HEK293 (cell line): ENCODE measurements at regions not wholly inside any gene's neighbourhood (a gene's known extent, or its start where the extent isn't known, plus 50 kb on each side); places are given as distances from the start of the nearest gene placed in this dataset.

Experiments used
- CTCF ChIA-PET: fragments of 350-600 bp; formaldehyde crosslinking; extraction: SDS; loops from one replicate; lab custom pipeline; 2021; ENCODE audit warnings: antibody characterized with exemption; lab: Yijun Ruan, JAX
- POLR2A ChIA-PET: fragments of 300-600 bp; formaldehyde crosslinking; extraction: SDS; loops from one replicate; lab custom pipeline; 2020; ENCODE audit warnings: antibody characterized with exemption, inconsistent platforms; lab: Yijun Ruan, JAX
- H3K27ac ChIP-seq: fragments of 200-500 bp; sonication (Bioruptor generic); 2 replicates; pipeline ENCODE4 v1.5.1; 2014; ENCODE audit warnings: low read depth, low read length, control low read depth, inconsistent platforms; ENCODE audit errors: extremely low read depth
- H3K36me3 ChIP-seq, 2 experiments: fragments of 200-500 bp in 1 of 2; sonication (Bioruptor generic) in 1 of 2; 1 replicate in 1 of 2; 2 replicates in 1 of 2; pipeline ENCODE4 v1.5.1; 2014 to 2017; ENCODE audit warnings: inconsistent platforms in 2 of 2, low read length in 2 of 2; ENCODE audit not compliant: control insufficient read depth in 2 of 2, insufficient read depth in 1 of 2
- H3K4me1 ChIP-seq: fragments of 200-500 bp; sonication (Bioruptor generic); 2 replicates; pipeline ENCODE4 v1.5.1; 2014; ENCODE audit warnings: mild to moderate bottlenecking, low read length, inconsistent platforms; ENCODE audit not compliant: control insufficient read depth, insufficient read depth
- H3K4me3 ChIP-seq: 2 replicates; pipeline ENCODE4 v1.5.1; 2011; ENCODE audit warnings: low read depth, mild to moderate bottlenecking, control low read depth, low read length, moderate library complexity
- H3K9me3 ChIP-seq: fragments of 200-500 bp; sonication (Bioruptor generic); 2 replicates; pipeline ENCODE4 v1.5.1; 2014; ENCODE audit warnings: low read depth, low read length, inconsistent platforms; ENCODE audit not compliant: control insufficient read depth, insufficient read depth
- HOXC10 ChIP-seq: sonication (generic); formaldehyde crosslinking; IDR thresholded peaks from 2 replicates; pipeline ENCODE4 v1.8.1; 2023; ENCODE audit warnings: mild to moderate bottlenecking, missing genetic modification reagents
- SCRT1 ChIP-seq: fragments of 450-650 bp; formaldehyde crosslinking; IDR thresholded peaks from 2 replicates; pipeline ENCODE4 v1.5.1; 2016; ENCODE audit warnings: missing biosample characterization, missing genetic modification characterization, borderline replicate concordance
- TRIM28 ChIP-seq: IDR thresholded peaks from 2 replicates; pipeline ENCODE4 v1.6.1; 2011; ENCODE audit warnings: low read length, control low read depth, borderline replicate concordance
- ZBTB7A ChIP-seq: fragments of 450-650 bp; formaldehyde crosslinking; IDR thresholded peaks from 2 replicates; pipeline ENCODE4 v1.5.1; 2016; ENCODE audit warnings: low read depth, missing biosample characterization, missing genetic modification characterization
- ZFHX2 ChIP-seq: fragments of 450-650 bp; formaldehyde crosslinking; conservative IDR thresholded peaks from 2 replicates; pipeline ENCODE4 v1.5.1; 2016; ENCODE audit warnings: missing biosample characterization, missing genetic modification characterization
- ZNF175 ChIP-seq: fragments of 450-650 bp; formaldehyde crosslinking; IDR thresholded peaks from 2 replicates; pipeline ENCODE4 v1.5.1; 2016; ENCODE audit warnings: missing biosample characterization, missing genetic modification characterization
- ZNF266 ChIP-seq: fragments of 450-650 bp; formaldehyde crosslinking; IDR thresholded peaks from 2 replicates; pipeline ENCODE4 v1.5.1; 2016; ENCODE audit warnings: missing biosample characterization, missing genetic modification characterization, low read depth
- ZNF394 ChIP-seq: fragments of 450-650 bp; formaldehyde crosslinking; IDR thresholded peaks from 2 replicates; pipeline ENCODE4 v1.5.1; 2016; ENCODE audit warnings: missing biosample characterization, missing genetic modification characterization, mild to moderate bottlenecking, moderate library complexity, borderline replicate concordance
- ZNF544 ChIP-seq: fragments of 450-650 bp; formaldehyde crosslinking; IDR thresholded peaks from 2 replicates; pipeline ENCODE4 v1.5.0; 2017; ENCODE audit warnings: missing biosample characterization, missing genetic modification characterization
- ZNF621 ChIP-seq: fragments of 450-650 bp; formaldehyde crosslinking; IDR thresholded peaks from 2 replicates; pipeline ENCODE4 v1.5.1; 2017; ENCODE audit warnings: missing biosample characterization, missing genetic modification characterization
- ZSCAN30 ChIP-seq: fragments of 450-650 bp; IDR thresholded peaks from 2 replicates; pipeline ENCODE4 v1.5.1; 2018; ENCODE audit warnings: missing biosample characterization, mild to moderate bottlenecking, missing genetic modification characterization, moderate library complexity
- TF ChIP-seq, protein P1 (sequence below): fragments of 450-650 bp; formaldehyde crosslinking; IDR thresholded peaks from 2 replicates; pipeline ENCODE4 v1.5.1; 2016; ENCODE audit warnings: missing biosample characterization, missing genetic modification characterization
- TF ChIP-seq, protein P2 (sequence below): fragments of 450-650 bp; formaldehyde crosslinking; IDR thresholded peaks from 2 replicates; pipeline ENCODE4 v1.5.1; 2016; ENCODE audit warnings: missing biosample characterization, missing genetic modification characterization
- TF ChIP-seq, protein P3 (sequence below): IDR thresholded peaks from 2 replicates; pipeline ENCODE4 v1.6.1; 2011; ENCODE audit warnings: mild to moderate bottlenecking, low read depth, low read length, borderline replicate concordance
- TF ChIP-seq, protein P4 (sequence below): fragments of 450-650 bp; formaldehyde crosslinking; IDR thresholded peaks from 2 replicates; pipeline ENCODE4 v1.5.1; 2016; ENCODE audit warnings: missing biosample characterization, missing genetic modification characterization
- TF ChIP-seq, protein P5 (sequence below): fragments of 450-650 bp; IDR thresholded peaks from 2 replicates; pipeline ENCODE4 v1.5.1; 2018; ENCODE audit warnings: missing biosample characterization, missing genetic modification characterization
- TF ChIP-seq, protein P6 (sequence below): fragments of 450-650 bp; formaldehyde crosslinking; IDR thresholded peaks from 2 replicates; pipeline ENCODE4 v1.5.1; 2016; ENCODE audit warnings: missing biosample characterization, missing genetic modification characterization

DNA sequence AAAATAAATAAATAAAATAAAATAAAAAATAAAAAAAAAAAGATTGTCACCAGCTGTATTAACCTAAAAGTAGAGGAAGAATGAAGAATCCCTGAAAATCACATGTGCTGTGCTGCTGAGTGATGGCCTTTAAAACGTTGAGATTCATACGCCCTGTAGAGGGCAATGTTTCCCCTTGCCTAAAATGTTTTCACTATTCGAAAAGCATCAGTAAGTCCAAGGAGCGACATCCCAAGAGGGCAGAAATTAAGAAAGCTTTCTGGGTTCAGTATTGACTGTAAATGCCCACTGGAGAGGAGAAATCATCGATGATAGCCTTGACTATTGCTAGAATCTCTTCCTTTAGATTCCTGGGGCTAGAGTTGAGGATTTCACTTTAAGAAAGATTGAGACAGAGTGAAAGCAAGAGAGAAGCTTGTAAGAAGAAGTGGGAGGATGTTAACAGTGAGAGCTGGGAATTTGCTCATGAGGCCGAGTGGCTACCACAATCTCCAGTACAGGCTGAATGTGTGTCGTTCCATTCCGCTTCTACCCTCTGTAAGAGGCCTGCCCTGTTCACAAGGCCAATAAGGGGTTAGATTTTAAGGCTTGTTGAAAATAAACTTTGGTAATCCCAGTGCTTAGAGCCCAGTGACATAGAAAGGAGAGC, 170.8 kb upstream of the FAM20A start (continued):
- TF ChIP-seq, protein P1, sequence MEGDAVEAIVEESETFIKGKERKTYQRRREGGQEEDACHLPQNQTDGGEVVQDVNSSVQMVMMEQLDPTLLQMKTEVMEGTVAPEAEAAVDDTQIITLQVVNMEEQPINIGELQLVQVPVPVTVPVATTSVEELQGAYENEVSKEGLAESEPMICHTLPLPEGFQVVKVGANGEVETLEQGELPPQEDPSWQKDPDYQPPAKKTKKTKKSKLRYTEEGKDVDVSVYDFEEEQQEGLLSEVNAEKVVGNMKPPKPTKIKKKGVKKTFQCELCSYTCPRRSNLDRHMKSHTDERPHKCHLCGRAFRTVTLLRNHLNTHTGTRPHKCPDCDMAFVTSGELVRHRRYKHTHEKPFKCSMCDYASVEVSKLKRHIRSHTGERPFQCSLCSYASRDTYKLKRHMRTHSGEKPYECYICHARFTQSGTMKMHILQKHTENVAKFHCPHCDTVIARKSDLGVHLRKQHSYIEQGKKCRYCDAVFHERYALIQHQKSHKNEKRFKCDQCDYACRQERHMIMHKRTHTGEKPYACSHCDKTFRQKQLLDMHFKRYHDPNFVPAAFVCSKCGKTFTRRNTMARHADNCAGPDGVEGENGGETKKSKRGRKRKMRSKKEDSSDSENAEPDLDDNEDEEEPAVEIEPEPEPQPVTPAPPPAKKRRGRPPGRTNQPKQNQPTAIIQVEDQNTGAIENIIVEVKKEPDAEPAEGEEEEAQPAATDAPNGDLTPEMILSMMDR (tag by site-specific recombination) = no peak
- TF ChIP-seq, protein P2, sequence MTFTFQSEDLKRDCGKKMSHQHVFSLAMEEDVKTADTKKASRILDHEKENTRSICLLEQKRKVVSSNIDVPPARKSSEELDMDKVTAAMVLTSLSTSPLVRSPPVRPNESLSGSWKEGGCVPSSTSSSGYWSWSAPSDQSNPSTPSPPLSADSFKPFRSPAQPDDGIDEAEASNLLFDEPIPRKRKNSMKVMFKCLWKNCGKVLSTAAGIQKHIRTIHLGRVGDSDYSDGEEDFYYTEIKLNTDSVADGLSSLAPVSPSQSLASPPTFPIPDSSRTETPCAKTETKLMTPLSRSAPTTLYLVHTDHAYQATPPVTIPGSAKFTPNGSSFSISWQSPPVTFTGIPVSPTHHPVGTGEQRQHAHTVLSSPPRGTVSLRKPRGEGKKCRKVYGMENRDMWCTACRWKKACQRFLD = no peak
- TF ChIP-seq TRIM28 (no peak), ZNF544 (no peak), ZSCAN30 (tag by site-specific recombination) (no peak)
- TF ChIP-seq, protein P3, sequence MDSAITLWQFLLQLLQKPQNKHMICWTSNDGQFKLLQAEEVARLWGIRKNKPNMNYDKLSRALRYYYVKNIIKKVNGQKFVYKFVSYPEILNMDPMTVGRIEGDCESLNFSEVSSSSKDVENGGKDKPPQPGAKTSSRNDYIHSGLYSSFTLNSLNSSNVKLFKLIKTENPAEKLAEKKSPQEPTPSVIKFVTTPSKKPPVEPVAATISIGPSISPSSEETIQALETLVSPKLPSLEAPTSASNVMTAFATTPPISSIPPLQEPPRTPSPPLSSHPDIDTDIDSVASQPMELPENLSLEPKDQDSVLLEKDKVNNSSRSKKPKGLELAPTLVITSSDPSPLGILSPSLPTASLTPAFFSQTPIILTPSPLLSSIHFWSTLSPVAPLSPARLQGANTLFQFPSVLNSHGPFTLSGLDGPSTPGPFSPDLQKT = no peak

DNA sequence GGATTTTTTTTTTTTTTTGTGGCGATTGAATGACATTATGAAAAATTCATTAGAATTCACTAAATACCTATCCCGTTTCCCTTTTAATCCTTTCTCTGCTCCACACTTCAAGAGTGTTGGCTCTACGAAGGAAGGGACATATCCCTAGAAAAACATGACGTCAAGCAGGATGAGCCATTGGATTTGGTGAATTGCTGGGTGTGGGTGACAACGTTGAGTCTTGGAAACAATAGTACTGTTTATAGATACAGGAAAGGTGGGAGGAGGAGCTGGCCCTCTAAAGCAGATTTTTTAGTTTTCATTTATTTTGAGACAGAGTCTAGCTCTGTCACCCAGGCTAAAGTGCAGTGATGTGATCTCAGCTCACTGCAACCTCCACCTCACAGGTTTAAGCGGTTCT, 167.6 kb upstream of the FAM20A start:
- Histone ChIP-seq H3K4me3 (no peak overlapping the region), H3K36me3 (no peaks in the 10 kb centered on the region), H3K9me3 (no peaks in the 10 kb centered on the region), H3K27ac (no peak overlapping the region), H3K4me1 (no peaks in the 10 kb centered on the region)
- ChIA-PET CTCF (interaction anchor here (0.7 to 1.4 kb wide), 3 partner anchors 9 to 77 kb away, joined by 3 to 6 read pairs (median 4); no protein-coding TSS in a partner anchor), POLR2A (no interaction called here)
- TF ChIP-seq ZNF266 (tag by site-specific recombination) (no peak), SCRT1 (no peak), ZBTB7A (tag by site-specific recombination) (no peak), HOXC10 (no peak), ZNF394 (tag by site-specific recombination) (no peak), ZNF621 (tag by site-specific recombination) (no peak), ZFHX2 (tag by site-specific recombination) (no peak), ZNF175 (tag by site-specific recombination) (no peak), ZSCAN30 (tag by site-specific recombination) (no peak)
- TF ChIP-seq, protein P4, sequence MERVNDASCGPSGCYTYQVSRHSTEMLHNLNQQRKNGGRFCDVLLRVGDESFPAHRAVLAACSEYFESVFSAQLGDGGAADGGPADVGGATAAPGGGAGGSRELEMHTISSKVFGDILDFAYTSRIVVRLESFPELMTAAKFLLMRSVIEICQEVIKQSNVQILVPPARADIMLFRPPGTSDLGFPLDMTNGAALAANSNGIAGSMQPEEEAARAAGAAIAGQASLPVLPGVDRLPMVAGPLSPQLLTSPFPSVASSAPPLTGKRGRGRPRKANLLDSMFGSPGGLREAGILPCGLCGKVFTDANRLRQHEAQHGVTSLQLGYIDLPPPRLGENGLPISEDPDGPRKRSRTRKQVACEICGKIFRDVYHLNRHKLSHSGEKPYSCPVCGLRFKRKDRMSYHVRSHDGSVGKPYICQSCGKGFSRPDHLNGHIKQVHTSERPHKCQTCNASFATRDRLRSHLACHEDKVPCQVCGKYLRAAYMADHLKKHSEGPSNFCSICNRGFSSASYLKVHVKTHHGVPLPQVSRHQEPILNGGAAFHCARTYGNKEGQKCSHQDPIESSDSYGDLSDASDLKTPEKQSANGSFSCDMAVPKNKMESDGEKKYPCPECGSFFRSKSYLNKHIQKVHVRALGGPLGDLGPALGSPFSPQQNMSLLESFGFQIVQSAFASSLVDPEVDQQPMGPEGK (tag by site-specific recombination) = no peak
- TF ChIP-seq, protein P5, sequence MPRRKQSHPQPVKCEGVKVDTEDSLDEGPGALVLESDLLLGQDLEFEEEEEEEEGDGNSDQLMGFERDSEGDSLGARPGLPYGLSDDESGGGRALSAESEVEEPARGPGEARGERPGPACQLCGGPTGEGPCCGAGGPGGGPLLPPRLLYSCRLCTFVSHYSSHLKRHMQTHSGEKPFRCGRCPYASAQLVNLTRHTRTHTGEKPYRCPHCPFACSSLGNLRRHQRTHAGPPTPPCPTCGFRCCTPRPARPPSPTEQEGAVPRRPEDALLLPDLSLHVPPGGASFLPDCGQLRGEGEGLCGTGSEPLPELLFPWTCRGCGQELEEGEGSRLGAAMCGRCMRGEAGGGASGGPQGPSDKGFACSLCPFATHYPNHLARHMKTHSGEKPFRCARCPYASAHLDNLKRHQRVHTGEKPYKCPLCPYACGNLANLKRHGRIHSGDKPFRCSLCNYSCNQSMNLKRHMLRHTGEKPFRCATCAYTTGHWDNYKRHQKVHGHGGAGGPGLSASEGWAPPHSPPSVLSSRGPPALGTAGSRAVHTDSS (tag by site-specific recombination) = no peak
- TF ChIP-seq, protein P6, sequence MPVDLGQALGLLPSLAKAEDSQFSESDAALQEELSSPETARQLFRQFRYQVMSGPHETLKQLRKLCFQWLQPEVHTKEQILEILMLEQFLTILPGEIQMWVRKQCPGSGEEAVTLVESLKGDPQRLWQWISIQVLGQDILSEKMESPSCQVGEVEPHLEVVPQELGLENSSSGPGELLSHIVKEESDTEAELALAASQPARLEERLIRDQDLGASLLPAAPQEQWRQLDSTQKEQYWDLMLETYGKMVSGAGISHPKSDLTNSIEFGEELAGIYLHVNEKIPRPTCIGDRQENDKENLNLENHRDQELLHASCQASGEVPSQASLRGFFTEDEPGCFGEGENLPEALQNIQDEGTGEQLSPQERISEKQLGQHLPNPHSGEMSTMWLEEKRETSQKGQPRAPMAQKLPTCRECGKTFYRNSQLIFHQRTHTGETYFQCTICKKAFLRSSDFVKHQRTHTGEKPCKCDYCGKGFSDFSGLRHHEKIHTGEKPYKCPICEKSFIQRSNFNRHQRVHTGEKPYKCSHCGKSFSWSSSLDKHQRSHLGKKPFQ (tag by site-specific recombination) = no peak
- TF ChIP-seq, all 188 proteins: peak for 0
